Activated CD4-positive, alpha-beta T cell treated with anti-CD3 and anti-CD28 coated beads, Interleukin-2, Interleukin-6, amounts not matched to agents 100 ng/mL and 50 ng/mL, durations not matched to agents 16 hours and 8 hours (primary cell): ENCODE measurements at regions not wholly inside any gene's neighbourhood (a gene's known extent, or its start where the extent isn't known, plus 50 kb on each side); places are given as distances from the start of the nearest gene placed in this dataset.

Experiments
- DNase-seq: peaks from one replicate; pipeline ENCODE4 v3.0.0-alpha.2; 2020

DNA sequence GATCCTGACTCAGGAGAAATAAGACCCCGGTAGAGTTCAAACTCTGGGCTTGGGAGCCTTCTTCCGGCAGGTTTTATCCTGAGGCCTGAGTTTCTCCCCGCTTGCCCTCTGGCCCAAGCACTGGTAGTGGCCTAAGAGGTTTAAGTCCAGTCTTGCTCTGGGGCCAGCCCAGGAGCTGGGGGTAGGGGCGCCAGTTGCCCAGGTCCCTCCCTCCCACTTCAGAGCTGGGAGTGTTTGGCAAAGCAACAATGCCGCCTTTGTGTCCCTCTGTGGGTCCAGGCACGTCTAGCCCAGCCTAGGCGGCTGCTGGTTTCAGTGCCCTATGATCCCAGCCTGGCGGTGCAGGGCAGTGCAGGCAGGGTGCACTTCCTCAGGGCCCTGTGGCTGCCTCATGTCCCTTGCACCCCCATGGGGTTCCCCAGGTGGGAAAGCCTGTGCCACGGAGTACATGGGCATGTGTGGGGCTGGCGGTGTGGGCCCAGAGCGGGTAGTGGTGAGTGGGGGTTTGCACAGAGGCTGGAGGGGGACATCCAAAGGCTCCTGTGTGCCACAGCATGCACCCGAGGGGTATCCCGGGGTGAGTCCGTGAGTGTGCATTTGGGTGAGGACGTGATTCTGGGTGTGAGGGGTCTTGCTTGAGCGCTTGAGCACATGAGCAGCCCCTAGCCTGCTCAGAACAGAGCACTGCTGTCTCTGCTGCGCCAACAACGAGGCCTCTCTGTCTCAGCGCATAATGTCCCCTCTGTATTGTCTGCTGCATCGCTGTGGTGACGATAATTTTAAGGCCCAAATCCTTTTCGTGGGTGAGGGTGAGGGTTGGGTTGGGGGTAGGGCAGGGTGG, 61.7 kb upstream of the PSD2 start:
- DNase-seq, result no peak

DNA sequence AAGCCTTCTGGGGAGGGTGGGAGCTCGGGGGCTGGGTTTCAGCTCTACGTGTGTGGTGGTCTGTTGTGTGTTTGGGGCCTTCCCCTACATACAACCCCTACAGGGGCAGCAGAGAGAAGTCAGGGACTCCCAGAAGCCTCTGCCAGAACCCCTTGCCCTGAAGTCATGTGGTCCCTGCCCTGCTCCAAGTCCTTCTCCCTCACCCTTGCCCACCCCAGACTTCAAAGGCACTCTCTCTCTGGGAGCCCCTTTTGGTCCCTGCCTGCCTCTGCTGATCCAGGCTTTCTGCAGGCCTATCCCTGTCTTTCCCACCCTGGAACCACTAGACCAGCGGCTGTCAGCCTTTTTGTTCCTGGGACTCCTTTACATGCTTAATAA, 61.1 kb upstream of the PSD2 start:
- DNase-seq, result no peak

DNA sequence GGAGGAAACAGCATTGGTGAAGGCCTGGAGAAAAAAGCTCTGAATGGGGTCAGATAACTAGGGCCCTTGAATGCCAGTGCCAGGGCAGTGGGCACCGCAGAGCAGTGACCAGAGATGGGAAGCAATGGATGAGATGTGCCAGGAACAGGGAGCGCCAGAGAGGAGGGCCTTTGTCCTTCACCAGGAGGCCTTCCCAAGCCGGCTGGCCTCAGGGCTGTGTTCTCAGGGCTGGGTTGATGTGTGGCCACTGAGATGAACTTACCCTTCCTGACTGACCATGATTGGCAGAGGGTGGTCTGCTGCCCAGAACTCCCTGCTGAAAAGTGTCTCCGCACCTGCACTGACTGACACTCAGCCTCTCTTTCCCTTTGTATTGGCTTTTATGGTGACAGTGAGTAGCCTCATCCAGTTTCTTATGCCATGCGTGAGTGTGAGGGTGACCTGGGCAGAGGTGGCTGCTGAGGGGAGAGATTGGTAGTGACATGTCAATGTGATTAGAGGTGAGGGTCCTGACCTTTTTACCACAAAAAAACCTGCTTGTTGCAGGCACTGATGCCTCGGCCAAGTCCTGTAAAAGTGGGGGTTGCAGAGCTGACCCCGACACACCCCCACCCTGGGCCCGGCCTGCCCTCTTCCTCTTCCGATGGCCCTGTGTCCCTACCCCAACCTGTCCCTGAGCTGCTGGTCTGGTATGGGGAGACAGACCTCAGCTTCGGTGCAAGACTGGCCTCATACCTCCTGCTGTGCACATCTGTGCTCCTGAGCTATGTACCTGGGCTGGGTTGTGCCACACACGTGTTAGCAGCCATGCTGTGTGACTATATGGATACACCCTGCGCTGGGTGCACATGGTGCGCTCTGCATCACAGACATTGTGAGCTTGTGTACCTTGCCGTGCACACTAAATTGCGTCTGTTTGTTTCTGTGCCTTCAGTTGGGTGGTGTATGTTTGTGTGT, 57.1 kb upstream of the PSD2 start:
- no peak for DNase-seq

DNA sequence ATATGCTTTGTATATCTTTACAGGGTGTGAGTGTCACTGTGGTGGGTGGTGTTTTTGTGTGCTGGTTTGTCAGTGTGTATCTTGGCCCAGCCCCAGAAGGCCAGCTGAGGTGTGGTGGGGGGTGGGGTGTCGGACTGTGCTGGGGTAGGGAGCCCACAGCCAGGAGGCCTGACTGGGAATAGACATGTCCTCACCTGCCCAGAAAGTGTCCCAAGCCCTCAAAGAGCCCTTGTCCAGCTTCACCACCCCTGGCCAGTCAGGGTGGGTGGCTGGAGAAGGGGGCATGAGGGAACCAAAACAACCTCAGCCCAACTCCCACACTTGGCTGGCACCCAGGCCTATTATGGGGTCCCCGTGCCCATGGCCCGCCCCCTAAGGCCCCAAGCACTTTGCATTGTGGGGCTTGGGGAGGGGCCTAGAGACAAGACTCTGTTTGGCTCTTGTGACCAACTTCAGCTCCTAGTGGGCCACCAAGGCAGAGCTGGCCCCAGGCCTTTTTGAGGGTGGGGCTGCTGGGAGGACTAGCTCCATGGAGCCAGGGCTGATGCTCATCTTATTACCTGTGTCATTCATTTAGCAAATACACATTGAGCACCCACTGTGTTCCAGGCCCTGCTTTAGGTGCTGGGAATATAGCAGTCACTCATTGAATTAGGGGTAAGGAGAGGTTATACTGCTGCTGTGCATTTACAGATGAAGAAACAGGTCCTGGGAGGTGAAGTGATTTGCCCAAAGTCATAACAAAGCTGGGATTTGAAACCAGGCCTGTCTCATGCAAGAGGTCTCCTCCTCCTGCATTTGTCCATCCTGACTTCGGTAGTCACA, 56.2 kb upstream of the PSD2 start:
- no peak for DNase-seq

DNA sequence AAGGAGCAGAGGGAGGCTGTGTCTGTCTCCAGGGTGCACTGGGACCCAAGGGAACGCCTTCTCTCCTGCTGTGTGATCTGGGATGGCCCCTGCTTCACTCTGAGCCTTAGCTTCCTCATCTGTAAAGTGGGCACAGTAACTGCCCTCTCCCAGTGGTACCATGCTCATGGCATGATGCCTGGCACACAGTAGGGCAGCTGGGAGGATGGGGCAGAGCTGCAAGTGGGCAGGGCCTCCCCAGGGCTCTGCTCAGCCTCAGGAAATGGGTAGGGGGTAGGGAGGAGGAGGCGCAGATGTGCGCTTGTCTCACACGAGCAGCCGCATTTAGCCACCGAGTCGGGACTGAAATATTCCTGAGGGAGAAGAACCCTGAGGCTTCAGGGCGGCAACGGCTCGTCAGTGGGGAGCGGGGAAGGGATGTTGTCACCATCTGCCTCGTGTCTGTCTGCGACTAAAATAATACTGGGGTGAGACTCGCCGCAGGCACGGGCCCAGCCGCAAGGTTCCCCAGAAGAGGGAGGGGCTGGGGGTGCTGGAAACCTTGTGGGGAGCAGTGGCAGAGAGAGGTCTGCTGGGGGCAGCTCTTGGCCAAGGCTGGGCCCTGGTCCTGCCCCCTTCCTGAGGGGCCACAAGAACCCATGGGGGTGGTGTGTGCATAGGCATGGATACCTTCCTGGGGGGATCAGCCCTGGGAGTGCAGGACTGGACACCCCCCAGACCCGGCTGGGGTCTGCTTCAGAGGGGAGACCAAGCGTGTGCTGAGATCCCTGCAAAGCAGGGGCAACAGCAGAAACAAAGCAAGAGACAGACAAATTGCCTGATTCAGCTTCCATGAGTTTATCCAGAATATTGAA, 55.2 kb upstream of the PSD2 start:
- DNase-seq, result no peak

DNA sequence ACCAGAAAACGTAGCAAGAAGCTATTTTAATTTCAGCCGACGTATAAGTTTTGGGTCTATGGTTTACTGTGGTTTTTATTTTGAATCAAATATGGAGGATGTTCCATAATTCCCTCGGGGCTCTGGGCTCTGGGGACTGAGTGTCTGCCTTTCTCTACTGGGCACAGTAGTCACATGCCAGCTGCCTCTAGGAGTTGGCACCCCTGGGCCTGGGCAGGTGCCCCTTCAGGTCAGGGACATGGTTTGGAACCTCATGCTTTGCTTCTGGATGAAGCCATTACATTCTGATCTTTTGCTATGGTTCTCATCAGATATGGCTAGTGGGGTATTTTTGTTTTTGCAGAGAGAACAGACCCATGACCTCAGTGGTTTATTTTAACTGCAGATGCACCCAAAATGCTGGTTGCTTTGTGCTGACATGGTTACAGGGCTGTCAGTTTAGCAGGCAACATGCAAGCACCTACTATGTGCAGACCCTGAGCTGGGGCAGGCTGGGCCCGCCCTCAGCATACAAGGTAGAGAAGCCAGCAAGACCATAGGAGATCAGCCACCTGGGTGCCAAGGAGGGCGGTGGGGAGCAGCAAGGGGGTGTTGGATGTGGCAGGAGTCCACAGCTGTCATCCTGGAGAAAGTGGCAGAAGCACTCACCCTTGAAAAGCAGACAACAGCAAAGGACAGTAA, 54.5 kb upstream of the PSD2 start:
- DNase-seq, result no peak

DNA sequence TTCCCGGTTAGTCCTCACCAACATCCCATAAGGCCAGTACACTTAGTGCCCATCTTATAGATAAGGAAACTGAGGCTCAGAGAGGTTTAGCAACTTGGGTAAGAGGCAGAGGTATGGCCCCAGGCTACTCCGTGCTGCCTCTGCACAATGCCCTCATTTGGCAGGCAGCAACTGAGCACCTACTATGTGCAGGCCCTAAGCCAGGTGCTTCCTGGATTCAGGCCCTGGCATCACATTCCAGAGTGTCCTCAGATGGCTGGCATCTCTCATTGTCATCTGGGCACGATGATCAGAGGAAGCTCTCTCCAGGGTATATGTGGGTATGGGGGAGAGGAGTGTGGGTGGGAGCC, 53.8 kb upstream of the PSD2 start:
- DNase-seq, result no peak

DNA sequence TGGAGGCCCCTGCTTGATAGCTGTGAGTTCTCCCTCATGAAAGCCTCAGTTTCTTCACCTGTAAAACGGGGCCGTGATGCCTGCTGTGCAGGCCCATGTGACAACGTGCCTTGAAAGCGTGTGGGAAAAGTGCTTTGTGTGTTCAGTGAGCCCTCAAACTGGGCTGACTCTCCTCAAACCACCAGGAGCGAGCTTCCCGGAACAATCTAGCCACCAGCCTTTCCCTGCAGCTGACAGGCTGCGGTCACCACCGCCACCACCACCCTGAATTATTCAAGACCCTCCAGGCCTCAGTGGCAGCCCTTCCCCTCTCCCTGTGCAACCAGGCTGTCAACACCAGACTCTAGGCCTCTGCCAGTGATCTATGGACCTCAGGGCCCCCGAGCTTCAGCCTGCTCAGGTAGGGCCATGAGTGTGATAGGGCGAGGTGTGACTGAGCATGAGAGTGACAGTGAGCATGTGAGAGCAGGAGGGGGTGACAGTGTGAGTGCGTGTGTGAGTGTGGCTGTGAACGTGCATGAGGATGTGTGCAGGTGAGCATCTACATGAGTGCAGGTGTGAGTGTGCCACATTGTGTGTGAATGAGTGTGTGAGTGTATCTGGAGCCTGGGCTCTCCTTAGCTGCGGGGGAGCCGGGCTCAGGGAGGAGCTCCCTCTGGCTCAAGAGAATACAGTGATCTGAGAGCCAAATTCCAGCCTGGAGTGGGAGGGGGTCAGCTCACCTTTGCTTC, 53.3 kb upstream of the PSD2 start:
- no peak for DNase-seq

DNA sequence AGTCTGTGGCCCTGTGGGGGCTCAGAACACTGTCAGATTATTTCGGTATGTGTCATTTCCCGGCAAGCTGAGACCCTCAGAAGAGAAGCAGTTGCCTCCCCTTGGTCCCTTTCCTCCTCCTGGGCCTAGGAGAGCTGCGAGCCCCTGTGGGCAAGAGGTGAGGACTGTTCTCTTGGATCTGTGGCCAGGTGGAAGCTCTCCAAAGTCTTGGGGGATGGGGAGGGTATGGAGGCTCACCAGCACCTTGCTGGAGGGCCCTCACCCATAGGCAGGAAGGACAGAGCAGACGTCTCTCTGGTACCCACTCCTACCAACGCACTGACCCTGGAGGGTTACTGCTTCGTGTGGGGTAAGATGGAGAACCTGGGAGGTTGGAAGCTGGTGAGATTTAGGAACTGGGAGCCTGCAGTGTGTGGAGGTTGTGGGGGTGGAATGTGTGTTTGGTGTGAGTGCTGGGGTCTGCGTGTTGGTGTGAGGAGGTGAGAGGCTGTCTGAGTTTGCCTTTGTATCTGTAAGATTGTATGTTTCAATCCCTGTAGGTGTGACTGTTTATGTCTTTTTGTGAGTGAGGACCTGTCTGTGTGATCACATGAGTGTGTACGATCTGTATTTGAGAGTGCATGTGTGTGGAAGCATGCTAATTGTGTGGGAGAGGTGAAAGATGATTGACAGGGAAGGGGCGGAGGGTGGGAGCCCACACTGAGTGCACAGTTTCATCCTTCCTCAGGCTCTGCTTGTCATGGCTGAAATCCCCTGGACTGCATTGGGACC, 52.4 kb upstream of the PSD2 start:
- no peak for DNase-seq

DNA sequence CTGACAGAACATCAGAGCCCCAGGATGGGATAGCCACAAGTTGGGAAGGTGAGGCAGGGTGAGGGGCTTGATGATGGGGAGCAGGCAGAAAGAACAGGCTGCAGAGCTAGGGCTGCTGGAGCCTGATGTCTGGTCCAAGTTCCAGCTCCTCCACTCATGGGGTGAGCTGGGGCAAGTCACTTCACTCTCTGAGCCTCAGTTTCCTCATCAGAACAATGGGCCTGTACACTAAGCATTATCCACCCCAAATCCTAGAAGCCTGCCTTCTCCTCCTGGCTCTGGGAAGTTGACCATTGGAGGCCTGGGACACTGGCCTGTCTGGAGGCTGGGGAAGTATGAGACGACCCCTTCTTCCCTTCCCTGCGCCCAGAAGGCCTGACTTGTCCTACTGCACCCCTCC, 51.8 kb upstream of the PSD2 start:
- no peak for DNase-seq

DNA sequence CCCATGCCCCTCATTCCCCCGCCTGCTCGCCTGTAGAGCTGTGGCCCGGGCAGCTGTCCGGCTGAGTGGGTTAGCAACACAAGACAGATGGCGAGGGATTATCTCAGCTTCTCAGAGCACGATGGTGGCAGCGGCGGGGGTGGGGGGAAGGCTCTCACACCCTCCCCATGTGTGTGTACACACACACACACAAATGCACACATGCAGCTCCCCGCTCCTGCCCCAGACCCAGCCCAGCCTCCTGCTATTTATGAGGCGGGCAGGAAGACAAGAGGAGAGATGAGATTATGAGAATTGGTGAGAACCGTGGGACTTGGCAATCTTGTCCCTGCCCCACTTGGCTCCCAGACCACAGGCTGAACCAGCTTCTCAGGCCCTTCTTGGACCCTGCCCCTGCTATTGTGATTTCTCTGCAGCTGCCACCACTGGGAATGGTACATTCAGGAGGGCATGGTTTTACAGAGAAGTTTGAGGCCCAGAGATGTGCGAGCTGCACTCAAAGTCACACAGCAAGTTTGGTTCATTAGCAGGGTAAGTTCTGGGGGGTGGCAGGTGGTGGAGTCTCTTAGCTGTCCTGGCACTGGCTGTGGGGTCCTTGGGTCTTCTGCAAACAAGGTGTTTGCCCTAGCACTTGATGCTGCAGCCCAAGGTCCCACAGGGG, 51.0 kb upstream of the PSD2 start:
- no peak for DNase-seq

DNA sequence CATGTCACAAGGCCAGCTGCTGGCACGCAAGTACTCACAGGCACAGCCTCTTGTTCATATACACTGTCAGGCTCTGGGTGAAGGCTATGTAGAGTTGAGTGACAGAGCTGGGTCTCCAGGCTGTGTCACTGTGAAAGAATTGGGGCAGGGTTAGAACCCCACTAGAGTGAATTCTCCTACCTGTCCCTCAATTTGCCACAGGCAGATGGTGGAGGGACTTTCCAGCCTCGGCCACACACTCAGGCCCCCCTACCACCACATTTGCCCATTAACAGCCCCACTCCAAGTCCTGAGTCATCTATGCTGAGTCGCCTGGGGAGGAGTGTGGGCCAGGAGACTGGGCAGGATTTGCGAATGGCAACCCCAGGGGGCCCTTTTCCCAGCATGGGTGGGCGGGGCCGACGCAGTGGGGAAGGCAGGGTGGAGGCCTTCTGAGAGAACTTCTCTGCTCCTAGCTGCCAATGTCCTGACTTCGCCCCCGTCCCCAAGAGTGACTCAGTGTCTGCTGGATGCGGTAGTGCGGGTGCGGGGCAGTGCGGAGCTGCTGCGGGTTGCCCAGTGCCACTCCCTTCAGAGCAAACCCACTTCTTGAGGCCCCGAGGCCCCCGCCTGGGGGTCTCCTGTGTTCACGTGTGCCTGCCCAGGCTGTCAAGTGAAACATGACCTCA, 50.3 kb upstream of the PSD2 start:
- no peak for DNase-seq

DNA sequence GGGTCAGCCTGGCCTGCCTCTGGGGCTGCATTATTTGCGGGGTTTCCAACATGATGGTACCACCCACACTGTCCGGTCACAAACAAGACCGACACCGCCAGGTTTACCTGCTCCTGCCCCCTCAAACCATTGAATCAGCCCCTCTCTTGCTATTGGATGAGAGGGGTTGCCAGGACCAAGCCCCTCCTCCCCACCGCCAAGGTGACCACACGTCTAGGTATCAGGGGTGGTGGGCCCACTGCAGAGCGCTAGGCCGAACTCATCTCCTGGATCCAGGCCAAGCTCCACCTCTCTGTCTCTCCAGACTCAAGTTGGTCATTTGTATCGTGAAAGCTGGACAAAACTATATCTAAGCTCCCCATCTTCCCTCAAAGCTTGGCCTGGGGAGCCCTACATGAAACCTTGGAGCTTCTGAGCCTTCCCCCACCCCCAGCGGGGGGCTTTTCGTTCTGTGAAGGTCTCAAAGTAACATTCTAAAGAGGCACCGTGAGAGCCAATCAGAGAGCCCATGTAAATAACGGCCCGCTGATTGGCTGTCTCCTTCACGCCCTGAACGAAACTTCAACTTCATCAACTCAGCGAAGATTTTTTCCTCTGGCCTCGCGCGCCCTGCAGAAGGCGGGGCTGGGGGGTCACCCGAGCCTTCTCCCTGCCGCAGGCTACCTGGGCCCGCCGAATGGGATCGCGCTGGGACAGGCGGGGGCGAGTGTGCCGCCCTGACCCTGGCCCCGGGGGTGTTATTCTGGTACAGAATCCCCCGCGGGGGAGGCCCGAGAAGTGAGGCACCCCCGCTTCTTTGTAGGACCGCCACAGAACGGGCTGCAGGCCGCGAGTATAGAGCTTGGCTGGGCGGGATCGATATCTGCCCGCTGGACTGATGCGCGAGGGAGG, 49.6 kb upstream of the PSD2 start:
- peak; percentile 35 for DNase-seq
